ENCODE measurements at regions not wholly inside any gene's neighbourhood (a gene's known extent, or its start where the extent isn't known, plus 50 kb on each side); places are given as distances from the start of the nearest gene placed in this dataset.

DNA sequence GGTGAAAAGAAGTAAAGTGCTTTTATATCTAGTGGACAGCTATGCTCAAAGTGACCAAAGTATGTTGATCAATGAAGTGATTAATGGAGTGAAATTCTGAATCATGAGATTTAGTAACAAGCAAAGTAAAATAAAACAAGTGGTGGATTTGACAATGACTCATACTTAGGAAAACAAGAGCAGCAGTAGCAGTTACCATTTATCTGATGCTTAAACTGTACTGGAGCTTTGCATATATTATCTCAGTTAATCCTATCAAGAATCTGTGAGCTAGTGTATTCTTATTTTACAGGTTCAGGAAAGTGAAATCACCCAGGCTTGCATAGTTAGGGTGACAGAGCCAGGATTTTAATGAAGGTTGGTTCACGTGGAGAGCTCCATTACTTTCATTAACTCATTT is 50.6 kb upstream of the SPATA16 start:
- no peak for TF ChIP-seq POLR2A (IDR thresholded peaks at IDR 0.05)
- TF ChIP-seq, protein P1, sequence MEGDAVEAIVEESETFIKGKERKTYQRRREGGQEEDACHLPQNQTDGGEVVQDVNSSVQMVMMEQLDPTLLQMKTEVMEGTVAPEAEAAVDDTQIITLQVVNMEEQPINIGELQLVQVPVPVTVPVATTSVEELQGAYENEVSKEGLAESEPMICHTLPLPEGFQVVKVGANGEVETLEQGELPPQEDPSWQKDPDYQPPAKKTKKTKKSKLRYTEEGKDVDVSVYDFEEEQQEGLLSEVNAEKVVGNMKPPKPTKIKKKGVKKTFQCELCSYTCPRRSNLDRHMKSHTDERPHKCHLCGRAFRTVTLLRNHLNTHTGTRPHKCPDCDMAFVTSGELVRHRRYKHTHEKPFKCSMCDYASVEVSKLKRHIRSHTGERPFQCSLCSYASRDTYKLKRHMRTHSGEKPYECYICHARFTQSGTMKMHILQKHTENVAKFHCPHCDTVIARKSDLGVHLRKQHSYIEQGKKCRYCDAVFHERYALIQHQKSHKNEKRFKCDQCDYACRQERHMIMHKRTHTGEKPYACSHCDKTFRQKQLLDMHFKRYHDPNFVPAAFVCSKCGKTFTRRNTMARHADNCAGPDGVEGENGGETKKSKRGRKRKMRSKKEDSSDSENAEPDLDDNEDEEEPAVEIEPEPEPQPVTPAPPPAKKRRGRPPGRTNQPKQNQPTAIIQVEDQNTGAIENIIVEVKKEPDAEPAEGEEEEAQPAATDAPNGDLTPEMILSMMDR (IDR thresholded peaks at IDR 0.05) = no peak
